NCI-H69 (cell line): ENCODE measurements at regions not wholly inside any gene's neighbourhood (a gene's known extent, or its start where the extent isn't known, plus 50 kb on each side); places are given as distances from the start of the nearest gene placed in this dataset.
A peak's percentile ranks its signal among the peaks of the same experiment; 100 is the strongest.

ENCODE experiments used
- DNase-seq: peaks from one replicate; lab custom pipeline; 2025; lab: John Stamatoyannopoulos, UW

- no peak for DNase-seq
Observed at GRCh38 chr2:107760620-107761364, 65.9 kb upstream of the RGPD4 start.

- DNase-seq, result peak; percentile 71
Observed at GRCh38 chr2:107772353-107772752, 54.3 kb upstream of the RGPD4 start.

- DNase-seq, result peak; percentile 5
Observed at GRCh38 chr2:107775211-107775610, 51.5 kb upstream of the RGPD4 start.

- DNase-seq, result peak; percentile 48
Observed at GRCh38 chr2:107775791-107776190, 50.9 kb upstream of the RGPD4 start.

GRCh38 chr2:107776362-107776761, 50.3 kb upstream of the RGPD4 start:
- DNase-seq, result peak; percentile 66
